H9 (cell line): ENCODE measurements at regions not wholly inside any gene's neighbourhood (a gene's known extent, or its start where the extent isn't known, plus 50 kb on each side); places are given as distances from the start of the nearest gene placed in this dataset.

Source experiments
- DNase-seq: peaks from one replicate; pipeline ENCODE4 v3.0.0-alpha.2; 2017
- H2AFZ ChIP-seq: one replicate; pipeline ENCODE4 v1.6.1; 2013; ENCODE audit warnings: mild to moderate bottlenecking, low read length, control low read depth, moderate library complexity
- H2AK5ac ChIP-seq: 2 replicates; pipeline ENCODE4 v1.6.1; 2013; ENCODE audit warnings: low read length, control low read depth, mixed read lengths; ENCODE audit not compliant: insufficient read length
- H2BK120ac ChIP-seq: one replicate; pipeline ENCODE4 v1.6.1; 2013; ENCODE audit warnings: low read depth, mild to moderate bottlenecking, low read length, control low read depth, inconsistent platforms; ENCODE audit not compliant: poor library complexity, severe bottlenecking
- H2BK12ac ChIP-seq: 2 replicates; pipeline ENCODE4 v1.6.1; 2013; ENCODE audit warnings: low read length, control low read depth, mixed read lengths, low read depth; ENCODE audit not compliant: insufficient read length
- H2BK15ac ChIP-seq: 2 replicates; pipeline ENCODE4 v1.6.1; 2013; ENCODE audit warnings: low read depth, low read length, control low read depth
- H2BK20ac ChIP-seq: one replicate; pipeline ENCODE4 v1.6.1; 2013; ENCODE audit warnings: low read depth, mild to moderate bottlenecking, low read length, control low read depth, inconsistent platforms; ENCODE audit not compliant: poor library complexity, severe bottlenecking
- H2BK5ac ChIP-seq: 2 replicates; pipeline ENCODE4 v1.6.1; 2013; ENCODE audit warnings: low read length, control low read depth, mixed read lengths; ENCODE audit not compliant: insufficient read length
- H3K14ac ChIP-seq: 2 replicates; pipeline ENCODE4 v1.6.1; 2013; ENCODE audit warnings: low read length, control low read depth; ENCODE audit not compliant: insufficient read depth
- H3K18ac ChIP-seq: 2 replicates; pipeline ENCODE4 v1.6.1; 2013; ENCODE audit warnings: low read depth, mild to moderate bottlenecking, mixed read lengths, low read length, control low read depth; ENCODE audit not compliant: insufficient read length
- H3K23ac ChIP-seq: 2 replicates; pipeline ENCODE4 v1.6.1; 2013; ENCODE audit warnings: low read length, control low read depth, mixed read lengths, low read depth; ENCODE audit not compliant: insufficient read length
- H3K23me2 ChIP-seq: 2 replicates; pipeline ENCODE4 v1.6.1; 2013; ENCODE audit warnings: low read depth, mild to moderate bottlenecking, mixed read lengths, low read length, control low read depth; ENCODE audit not compliant: insufficient read length, poor library complexity, severe bottlenecking
- H3K27ac ChIP-seq: 2 replicates; pipeline ENCODE4 v1.5.1; 2013; ENCODE audit warnings: low read length, control low read depth, mixed read lengths, low read depth; ENCODE audit not compliant: insufficient read length
- H3K27me3 ChIP-seq: 2 replicates; pipeline ENCODE4 v1.6.1; 2013; ENCODE audit warnings: low read length, control low read depth, inconsistent platforms; ENCODE audit not compliant: insufficient read depth
- H3K4ac ChIP-seq: 2 replicates; pipeline ENCODE4 v1.6.1; 2013; ENCODE audit warnings: low read depth, mild to moderate bottlenecking, control low read depth, inconsistent platforms, low read length, moderate library complexity
- H3K4me1 ChIP-seq: 2 replicates; pipeline ENCODE4 v1.6.1; 2013; ENCODE audit warnings: low read length, control low read depth, inconsistent platforms; ENCODE audit not compliant: insufficient read depth
- H3K4me2 ChIP-seq: 2 replicates; pipeline ENCODE4 v1.6.1; 2013; ENCODE audit warnings: low read length, control low read depth, mixed read lengths; ENCODE audit not compliant: insufficient read length, insufficient read depth
- H3K56ac ChIP-seq: 2 replicates; pipeline ENCODE4 v1.6.1; 2013; ENCODE audit warnings: low read depth, mild to moderate bottlenecking, mixed read lengths, low read length, control low read depth; ENCODE audit not compliant: insufficient read length
- H3K79me1 ChIP-seq: 2 replicates; pipeline ENCODE4 v1.6.1; 2013; ENCODE audit warnings: low read depth, mild to moderate bottlenecking, moderate library complexity, low read length, control low read depth, inconsistent platforms; ENCODE audit not compliant: insufficient read depth, poor library complexity, severe bottlenecking
- H3K79me2 ChIP-seq: 2 replicates; pipeline ENCODE4 v1.6.1; 2013; ENCODE audit warnings: low read length, control low read depth, inconsistent platforms; ENCODE audit not compliant: insufficient read depth
- H3K9ac ChIP-seq: 2 replicates; pipeline ENCODE4 v1.6.1; 2013; ENCODE audit warnings: low read length, control low read depth, mixed read lengths; ENCODE audit not compliant: insufficient read length; ENCODE audit errors: extremely low read depth
- H3K9me3 ChIP-seq: one replicate; pipeline ENCODE4 v1.6.1; 2013; ENCODE audit warnings: low read depth, low read length, inconsistent platforms; ENCODE audit not compliant: control insufficient read depth
- H3T11ph ChIP-seq: one replicate; pipeline ENCODE4 v1.6.1; 2013; ENCODE audit warnings: mild to moderate bottlenecking, low read length, control low read depth, inconsistent platforms
- H4K20me1 ChIP-seq: one replicate; pipeline ENCODE4 v1.6.1; 2013; ENCODE audit not compliant: control insufficient read depth, insufficient read length, insufficient read depth
- H4K5ac ChIP-seq: 2 replicates; pipeline ENCODE4 v1.6.1; 2013; ENCODE audit warnings: low read depth, mild to moderate bottlenecking, mixed read lengths, low read length, control low read depth; ENCODE audit not compliant: insufficient read length
- H4K8ac ChIP-seq: replicated peaks from 2 replicates; pipeline ENCODE4 v1.6.1; 2013; ENCODE audit warnings: low read length, control low read depth, mixed read lengths, low read depth; ENCODE audit not compliant: insufficient read length
- H4K91ac ChIP-seq: 2 replicates; pipeline ENCODE4 v1.6.1; 2013; ENCODE audit warnings: low read depth, mild to moderate bottlenecking, moderate library complexity, mixed read lengths, low read length, control low read depth; ENCODE audit not compliant: insufficient read length
- H3K27ac Mint-ChIP-seq, 3 experiments: 2 replicates in 2 of 3; 3 replicates in 1 of 3; pipeline ENCODE4 v1.8.0; 2020 to 2021; ENCODE audit warnings: mixed read lengths in 3 of 3, mild to moderate bottlenecking in 1 of 3, moderate library complexity in 1 of 3
- H3K27me3 Mint-ChIP-seq: 2 replicates; pipeline ENCODE4 v1.8.0; 2021; ENCODE audit warnings: low read depth, mild to moderate bottlenecking, moderate library complexity, mixed read lengths
- H3K36me3 Mint-ChIP-seq, 3 experiments: 2 replicates in 2 of 3; 3 replicates in 1 of 3; pipeline ENCODE4 v1.8.0; 2020 to 2021; ENCODE audit warnings: low read depth in 3 of 3, mixed read lengths in 3 of 3; ENCODE audit not compliant: insufficient read depth in 1 of 3
- H3K4me1 Mint-ChIP-seq, 2 experiments: 2 replicates each; pipeline ENCODE4 v1.8.0; 2020; ENCODE audit warnings: mixed read lengths in 2 of 2
- H3K4me3 Mint-ChIP-seq, 2 experiments: 2 replicates in 1 of 2; 3 replicates in 1 of 2; pipeline ENCODE4 v1.8.0; 2020 to 2021; ENCODE audit warnings: mild to moderate bottlenecking in 2 of 2, mixed read lengths in 2 of 2, moderate library complexity in 1 of 2
- H3K9me3 Mint-ChIP-seq, 2 experiments: 2 replicates in 1 of 2; 3 replicates in 1 of 2; pipeline ENCODE4 v1.8.0; 2020; ENCODE audit warnings: mild to moderate bottlenecking in 2 of 2, mixed read lengths in 2 of 2, moderate library complexity in 1 of 2
- WGBS: extraction: QIAGEN DNeasy Blood & Tissue Kit; methylation state at CpG from one replicate; pipeline ENCODE4 v1.1.7; 2013; ENCODE audit warnings: missing lambda C conversion rate, low lambda C conversion rate, mixed read lengths; ENCODE audit not compliant: insufficient read length; ENCODE audit errors: extremely low coverage; 5-methylcytosine and 5-hydroxymethylcytosine counted together
- TF ChIP-seq, protein P1 (sequence below): fragments of 200-600 bp; sonication (generic); conservative IDR thresholded peaks from 3 replicates; pipeline ENCODE4 v1.8.0; 2021; ENCODE audit warnings: antibody characterized with exemption, mild to moderate bottlenecking

GRCh38 chr12:93316623-93316971 lies 61.1 kb upstream of the NUDT4 start:
- Histone ChIP-seq H3K23ac (no peak overlapping the region), H3K27ac (no peak overlapping the region), H3K14ac (no peak overlapping the region), H3K79me1 (no peaks in the 10 kb centered on the region), H2BK15ac (no peak overlapping the region), H3K4me1 (no peaks in the 10 kb centered on the region), H2AK5ac (no peak overlapping the region), H3K18ac (no peak overlapping the region), H4K91ac (no peak overlapping the region), H2AFZ (no peak overlapping the region), H3T11ph (no peak overlapping the region), H3K9ac (no peak overlapping the region), H3K4me2 (no peak overlapping the region), H2BK20ac (no peak overlapping the region), H3K56ac (no peak overlapping the region), H2BK12ac (no peak overlapping the region), H3K4ac (no peak overlapping the region), H3K27me3 (no peaks in the 10 kb centered on the region), H4K5ac (no peak overlapping the region), H4K8ac (no peak overlapping the region), H2BK120ac (no peak overlapping the region), H2BK5ac (no peak overlapping the region), H3K9me3 (no peaks in the 10 kb centered on the region), H3K79me2 (no peaks in the 10 kb centered on the region), H3K23me2 (no peaks in the 10 kb centered on the region), H4K20me1 (no peaks in the 10 kb centered on the region)
- TF ChIP-seq, protein P1, sequence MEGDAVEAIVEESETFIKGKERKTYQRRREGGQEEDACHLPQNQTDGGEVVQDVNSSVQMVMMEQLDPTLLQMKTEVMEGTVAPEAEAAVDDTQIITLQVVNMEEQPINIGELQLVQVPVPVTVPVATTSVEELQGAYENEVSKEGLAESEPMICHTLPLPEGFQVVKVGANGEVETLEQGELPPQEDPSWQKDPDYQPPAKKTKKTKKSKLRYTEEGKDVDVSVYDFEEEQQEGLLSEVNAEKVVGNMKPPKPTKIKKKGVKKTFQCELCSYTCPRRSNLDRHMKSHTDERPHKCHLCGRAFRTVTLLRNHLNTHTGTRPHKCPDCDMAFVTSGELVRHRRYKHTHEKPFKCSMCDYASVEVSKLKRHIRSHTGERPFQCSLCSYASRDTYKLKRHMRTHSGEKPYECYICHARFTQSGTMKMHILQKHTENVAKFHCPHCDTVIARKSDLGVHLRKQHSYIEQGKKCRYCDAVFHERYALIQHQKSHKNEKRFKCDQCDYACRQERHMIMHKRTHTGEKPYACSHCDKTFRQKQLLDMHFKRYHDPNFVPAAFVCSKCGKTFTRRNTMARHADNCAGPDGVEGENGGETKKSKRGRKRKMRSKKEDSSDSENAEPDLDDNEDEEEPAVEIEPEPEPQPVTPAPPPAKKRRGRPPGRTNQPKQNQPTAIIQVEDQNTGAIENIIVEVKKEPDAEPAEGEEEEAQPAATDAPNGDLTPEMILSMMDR: no peak
- H3K27me3 Mint-ChIP-seq: no peaks in the 10 kb centered on the region; the same call in none of the 2 replicates
- no peaks in the 10 kb centered on the region for H3K9me3 Mint-ChIP-seq
- no peak for DNase-seq
- H3K27ac Mint-ChIP-seq: no peak overlapping the region
- no CpG with 5 or more reads among the region's 1 CpG for WGBS
- H3K36me3 Mint-ChIP-seq: no peaks in the 10 kb centered on the region
- 0 out of 4 replicates have a peak, but pooled peaks cover 0 to 4% of the 10 kb centered on the region in 2 experiments for H3K4me1 Mint-ChIP-seq
- H3K4me3 Mint-ChIP-seq: no peak overlapping the region
